Heart right ventricle (tissue), 16 donors: ENCODE measurements at regions not wholly inside any gene's neighbourhood (a gene's known extent, or its start where the extent isn't known, plus 50 kb on each side); places are given as distances from the start of the nearest gene placed in this dataset.

Source experiments
- ATAC-seq, 8 donors: fragments of 200-7000 bp; cut with Tn5 transposase; one replicate each; pipeline ENCODE4 v1.9.1; 2020; ENCODE audit warnings: mild to moderate bottlenecking in 8 of 8, moderate library complexity in 8 of 8, moderate number of reproducible peaks in 1 of 8
- DNase-seq, 2 donors: peaks; one replicate each; pipeline ENCODE4 v3.0.0-alpha.2; 2020
- H3K27ac ChIP-seq, 10 donors: fragments of 200-600 bp; sonication (generic) in 2 of 10; one replicate each; pipeline versions ENCODE4 v1.5.0 to v1.8.0; 2020 to 2022; ENCODE audit warnings: mild to moderate bottlenecking in 3 of 10
- H3K27me3 ChIP-seq, 7 donors: fragments of 200-600 bp; one replicate each; pipeline ENCODE4 v1.8.0; 2021 to 2022; ENCODE audit warnings: mild to moderate bottlenecking in 2 of 7
- H3K36me3 ChIP-seq, 9 donors: fragments of 200-600 bp; sonication (generic) in 1 of 9; one replicate each; pipeline versions ENCODE4 v1.5.0 to v1.8.0; 2020 to 2022; ENCODE audit warnings: mild to moderate bottlenecking in 2 of 9
- H3K4me1 ChIP-seq, 9 donors: fragments of 200-600 bp; sonication (generic) in 1 of 9; one replicate each; pipeline versions ENCODE4 v1.5.0 to v1.8.0; 2020 to 2022; ENCODE audit warnings: mild to moderate bottlenecking in 4 of 9
- H3K4me3 ChIP-seq, 10 donors: fragments of 200-600 bp; sonication (generic) in 2 of 10; one replicate each; pipeline versions ENCODE4 v1.5.0 to v1.8.0; 2020 to 2022; ENCODE audit warnings: mild to moderate bottlenecking in 7 of 10, moderate library complexity in 2 of 10
- H3K9me3 ChIP-seq, 11 donors: fragments of 200-600 bp in 10 of 11; sonication (generic) in 2 of 11; one replicate each; pipeline versions ENCODE4 v1.5.0 to v1.8.0; 2013 to 2022; ENCODE audit warnings: mild to moderate bottlenecking in 2 of 11, control low read depth in 1 of 11, moderate library complexity in 1 of 11
- WGBS, 2 donors: extraction: QIAGEN DNeasy Blood & Tissue Kit; methylation state at CpG; one replicate each; pipeline ENCODE4 v1.1.7; 2013; ENCODE audit warnings: inconsistent platforms in 1 of 2; 5-methylcytosine and 5-hydroxymethylcytosine counted together
- intact Hi-C, 10 donors: fragments of 100-400 bp; cut with DNase I; formaldehyde crosslinking; loops; one replicate each; pipeline versions ENCODE4 v1.11.1 to v1.14.2; 2022
- TF ChIP-seq, protein P1 (sequence below), 9 donors: fragments of 200-600 bp; sonication (generic) in 2 of 9; IDR thresholded peaks; one replicate each; pipeline versions ENCODE4 v1.5.0 to v1.8.0; 2021 to 2022; ENCODE audit warnings: antibody characterized with exemption in 9 of 9, mild to moderate bottlenecking in 5 of 9, moderate library complexity in 1 of 9
- donor health status: Arrhythmogenic right ventricular cardiomyopathy.
- donor health status: ischemic (EF 13 %, LVEDD 7.1; RV severe dilation, severe dysfunction).
- donor health status: healthy with polysubstance abuse.
- donor health status: DM: no; HTN: yes; CAD: no.
- donor health status: DM: no; HTN: no; CAD: no.
- donor health status: ischemic (EF 25% LVEDD 6.9; RV normal size, moderate dysfunction).
- donor health status: ischemic (EF 25% LVEDD 5.7; RV mildly dilated, moderate dysfunction).
- donor health status: healthy.
- donor health status: DM: yes; HTN: yes; CAD: no.
- donor health status: Ischemic cardiomyopathy.
- donor health status: ischemic (EF 35%, LVEDD 5.7; RV mildly dilated, moderate dysfunction).
- donor health status: nonischemic (EF 11% LVEDD 7.7; RV severe dilation, severe dysfunction).
- donor health status: DM: yes; HTN: yes; CAD: no.
- donor health status: PGD.
- donor health status: ischemic (EF 29% LVEDD 5.4; RV normal size, mild dysfunction).
- donor health status: nonischemic (EF 23%, LVEDD 6.1; RV moderate dilation, normal function).

DNA sequence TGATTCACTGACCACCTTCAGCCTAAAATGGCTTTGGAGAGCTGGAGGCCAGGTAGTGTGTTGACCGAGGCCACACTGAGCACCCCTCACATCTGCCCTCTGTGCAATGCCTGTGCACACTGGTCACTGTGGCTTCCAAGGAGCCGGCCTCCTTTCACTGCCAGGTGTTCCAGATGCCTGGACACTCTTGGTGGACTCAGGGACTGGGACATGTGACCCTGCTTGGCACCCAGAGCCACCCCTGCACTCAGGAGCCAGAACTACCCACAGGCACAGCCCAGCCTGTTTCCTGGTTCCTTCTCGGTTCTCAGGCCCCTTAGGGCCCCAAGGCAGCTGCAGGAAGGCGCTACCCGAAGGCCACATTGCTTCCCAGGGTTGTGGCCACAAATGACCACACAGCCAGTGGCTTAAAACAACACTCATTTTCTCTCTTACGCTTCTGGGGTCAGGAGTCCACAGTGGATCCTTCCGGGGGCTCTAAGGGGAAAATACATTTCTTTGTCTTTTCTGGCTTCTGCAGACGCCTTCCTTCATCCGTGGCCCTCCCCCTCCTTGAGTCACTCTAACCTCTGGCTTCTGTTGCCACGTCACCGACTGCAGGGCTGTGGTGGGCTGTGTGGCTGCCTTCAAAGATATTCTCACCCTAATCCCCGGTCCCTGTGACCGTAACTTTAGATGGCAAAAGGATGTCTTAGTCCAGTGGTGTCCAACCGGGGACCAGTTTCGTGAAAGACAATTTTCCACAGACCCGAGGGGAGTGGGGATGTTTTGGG, 78.6 kb downstream of the ASB1 start:
- WGBS, 2 donors: 82 to 87% methylated on average over 16 of the region's 16 CpGs
- intact Hi-C loops: no loop called here
- Histone ChIP-seq H3K27me3 (peaks cover 0 to 25% (median 8%) of the 10 kb centered on the region in 7 donors), H3K9me3 (no peaks in the 10 kb centered on the region), H3K4me1 (no peaks in the 10 kb centered on the region), H3K4me3 (no peak overlapping the region), H3K27ac (no peak overlapping the region), H3K36me3 (no peaks in the 10 kb centered on the region)
- TF ChIP-seq, protein P1, sequence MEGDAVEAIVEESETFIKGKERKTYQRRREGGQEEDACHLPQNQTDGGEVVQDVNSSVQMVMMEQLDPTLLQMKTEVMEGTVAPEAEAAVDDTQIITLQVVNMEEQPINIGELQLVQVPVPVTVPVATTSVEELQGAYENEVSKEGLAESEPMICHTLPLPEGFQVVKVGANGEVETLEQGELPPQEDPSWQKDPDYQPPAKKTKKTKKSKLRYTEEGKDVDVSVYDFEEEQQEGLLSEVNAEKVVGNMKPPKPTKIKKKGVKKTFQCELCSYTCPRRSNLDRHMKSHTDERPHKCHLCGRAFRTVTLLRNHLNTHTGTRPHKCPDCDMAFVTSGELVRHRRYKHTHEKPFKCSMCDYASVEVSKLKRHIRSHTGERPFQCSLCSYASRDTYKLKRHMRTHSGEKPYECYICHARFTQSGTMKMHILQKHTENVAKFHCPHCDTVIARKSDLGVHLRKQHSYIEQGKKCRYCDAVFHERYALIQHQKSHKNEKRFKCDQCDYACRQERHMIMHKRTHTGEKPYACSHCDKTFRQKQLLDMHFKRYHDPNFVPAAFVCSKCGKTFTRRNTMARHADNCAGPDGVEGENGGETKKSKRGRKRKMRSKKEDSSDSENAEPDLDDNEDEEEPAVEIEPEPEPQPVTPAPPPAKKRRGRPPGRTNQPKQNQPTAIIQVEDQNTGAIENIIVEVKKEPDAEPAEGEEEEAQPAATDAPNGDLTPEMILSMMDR (IDR thresholded peaks at IDR 0.05): no peak
- DNase-seq (no peak), ATAC-seq (no peak)

DNA sequence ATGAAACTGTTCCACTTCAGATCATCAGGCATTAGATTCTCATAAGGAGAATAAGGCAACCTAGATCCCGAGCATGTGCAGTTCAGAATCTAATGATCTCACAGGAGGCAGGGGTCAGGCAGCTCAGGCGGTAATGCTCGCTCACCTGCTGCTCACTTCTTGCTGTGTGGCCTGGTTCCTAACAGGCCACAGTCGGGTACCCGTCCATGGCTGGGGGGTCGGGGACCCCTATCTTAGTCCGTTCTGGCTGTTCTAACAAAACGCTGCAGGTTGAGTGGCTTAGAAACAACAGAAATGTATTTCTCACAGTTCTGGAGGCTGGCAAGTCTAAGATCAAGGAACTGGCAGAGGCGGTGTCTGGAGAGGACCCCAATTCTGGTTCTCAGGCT, 79.2 kb downstream of the ASB1 start:
- TF ChIP-seq, protein P1 (IDR thresholded peaks at IDR 0.05): no peak
- Histone ChIP-seq H3K27me3 (peaks cover 0 to 28% (median 8%) of the 10 kb centered on the region in 7 donors), H3K9me3 (no peaks in the 10 kb centered on the region), H3K4me1 (no peaks in the 10 kb centered on the region), H3K36me3 (no peaks in the 10 kb centered on the region), H3K4me3 (no peak overlapping the region), H3K27ac (no peak overlapping the region)
- ATAC-seq (no peak), DNase-seq (no peak)
- 86 to 92% methylated on average over 9 of the region's 9 CpGs for WGBS, 2 donors
- intact Hi-C loops: no loop called here

DNA sequence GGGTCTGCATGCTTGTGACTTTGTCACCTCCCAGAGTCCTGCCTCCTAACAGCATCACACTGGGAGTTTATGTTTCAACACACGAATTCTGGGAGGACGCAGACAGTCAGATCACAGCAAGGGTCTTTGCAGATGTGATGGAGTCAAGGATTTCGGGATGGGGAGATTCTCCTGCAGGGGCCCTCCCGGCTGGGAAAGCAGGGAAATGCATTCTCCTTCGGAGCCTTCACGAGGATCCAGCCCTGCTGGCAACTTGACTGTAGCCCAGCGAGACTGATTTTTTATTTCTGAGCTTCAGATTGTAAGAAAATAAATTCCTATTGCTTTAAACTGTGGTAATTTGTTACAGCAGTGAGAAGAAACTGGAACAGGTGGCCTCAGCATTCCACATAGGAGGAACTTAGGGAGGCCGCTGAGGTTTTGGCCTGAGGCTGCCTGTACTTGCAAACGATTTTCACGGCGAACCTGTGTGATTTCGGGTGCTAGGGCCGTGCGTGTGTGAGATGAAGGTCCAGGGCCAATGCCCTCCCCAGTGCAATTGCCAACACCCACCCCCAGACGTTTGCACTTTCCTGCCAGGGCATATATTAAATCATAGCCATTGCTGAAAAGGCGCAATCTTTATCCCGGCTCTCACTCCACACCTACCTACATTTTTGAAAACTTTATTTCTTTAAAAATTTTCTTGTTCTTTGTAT, 79.8 kb downstream of the ASB1 start:
- ATAC-seq: no peak
- Histone ChIP-seq H3K27me3 (peaks cover 0 to 27% (median 8%) of the 10 kb centered on the region in 7 donors), H3K27ac (no peak overlapping the region), H3K9me3 (no peaks in the 10 kb centered on the region), H3K4me3 (no peak overlapping the region), H3K4me1 (no peaks in the 10 kb centered on the region), H3K36me3 (no peaks in the 10 kb centered on the region)
- DNase-seq: no peak
- WGBS, 2 donors: 75 to 82% methylated on average over 17 of the region's 17 CpGs
- TF ChIP-seq, protein P1 (IDR thresholded peaks at IDR 0.05): no peak
- intact Hi-C loops: no loop called here

DNA sequence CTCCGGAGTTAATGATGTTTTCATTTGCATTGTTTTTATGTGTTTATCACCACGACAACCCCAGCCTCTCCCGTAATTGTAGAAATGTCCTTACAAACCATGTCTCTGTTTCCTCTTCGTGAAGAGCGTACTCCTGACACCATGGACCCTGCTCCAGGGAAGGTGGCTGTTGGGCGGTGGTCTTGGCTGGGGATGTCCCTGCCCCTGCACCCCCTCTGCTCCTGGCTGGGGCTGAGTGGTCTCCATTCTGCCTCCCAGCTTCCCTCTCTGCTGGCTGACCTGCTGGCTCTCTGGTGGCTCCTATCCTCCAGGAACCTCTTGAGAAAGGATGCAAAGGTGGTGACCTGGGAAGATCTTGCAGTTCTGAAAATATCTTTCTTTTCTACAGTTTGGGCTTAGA, 81.1 kb downstream of the ASB1 start:
- TF ChIP-seq, protein P1 (IDR thresholded peaks at IDR 0.05): no peak
- ATAC-seq (no peak), DNase-seq (no peak)
- no peaks in the 10 kb centered on the region for H3K9me3 ChIP-seq
- no peaks in the 10 kb centered on the region for H3K36me3 ChIP-seq
- intact Hi-C loops: no loop called here
- H3K27ac ChIP-seq: no peak overlapping the region
- no peak overlapping the region for H3K4me3 ChIP-seq
- peaks cover 0 to 27% (median 8%) of the 10 kb centered on the region in 7 donors for H3K27me3 ChIP-seq
- 75 to 78% methylated on average over 6 of the region's 6 CpGs for WGBS, 2 donors
- no peaks in the 10 kb centered on the region for H3K4me1 ChIP-seq
